Epithelial cell of esophagus (primary cell): ENCODE measurements at regions not wholly inside any gene's neighbourhood (a gene's known extent, or its start where the extent isn't known, plus 50 kb on each side); places are given as distances from the start of the nearest gene placed in this dataset.

Experiments
- DNase-seq: peaks from one replicate; pipeline ENCODE4 v3.0.0; 2010; ENCODE audit warnings: low read depth
- H3K4me3 ChIP-seq: 2 replicates; pipeline ENCODE4 v1.5.1; 2011; ENCODE audit warnings: mild to moderate bottlenecking, low read length, control low read depth
- CTCF ChIP-seq: IDR thresholded peaks from 2 replicates; pipeline ENCODE4 v1.5.1; 2011; ENCODE audit warnings: low read depth, mild to moderate bottlenecking, low read length, control low read depth, inconsistent platforms; ENCODE audit not compliant: insufficient read depth; ENCODE audit errors: missing control alignments

GRCh38 chr5:2897276-2897961, 145.9 kb upstream of the IRX2 start:
- no peak overlapping the region for H3K4me3 ChIP-seq
- DNase-seq: no peak
- TF ChIP-seq CTCF: no peak

GRCh38 chr5:2896371-2897275, 145.1 kb upstream of the IRX2 start:
- no peak for TF ChIP-seq CTCF
- no peak overlapping the region for H3K4me3 ChIP-seq
- no peak for DNase-seq

- no peak for DNase-seq
- no peak overlapping the region for H3K4me3 ChIP-seq
- TF ChIP-seq CTCF: no peak
Observed at GRCh38 chr5:2895876-2896275, 144.4 kb upstream of the IRX2 start.

- DNase-seq: no peak
- TF ChIP-seq CTCF: no peak
- H3K4me3 ChIP-seq: no peak overlapping the region
Observed at GRCh38 chr5:2895196-2895595, 143.7 kb upstream of the IRX2 start.

- DNase-seq: no peak
- H3K4me3 ChIP-seq: no peak overlapping the region
- no peak for TF ChIP-seq CTCF
Observed at GRCh38 chr5:2894736-2895135, 143.3 kb upstream of the IRX2 start.

GRCh38 chr5:2894316-2894715, 142.8 kb upstream of the IRX2 start:
- no peak for DNase-seq
- no peak overlapping the region for H3K4me3 ChIP-seq
- no peak for TF ChIP-seq CTCF

GRCh38 chr5:2892466-2893000, 141.1 kb upstream of the IRX2 start:
- TF ChIP-seq CTCF: no peak
- DNase-seq: no peak
- H3K4me3 ChIP-seq: no peak overlapping the region
